Gastrocnemius medialis (tissue), 4 donors: ENCODE measurements at regions not wholly inside any gene's neighbourhood (a gene's known extent, or its start where the extent isn't known, plus 50 kb on each side); places are given as distances from the start of the nearest gene placed in this dataset.
"Not testable (repeated sequence)": the region's sequence is repeated elsewhere in the genome, so short reads cannot be mapped to it uniquely, and the experiment has no call there.

ENCODE experiments used
- CTCF ChIP-seq, 5 experiments: fragments of 450-650 bp in 3 of 5; fragments of 200-600 bp in 2 of 5; sonication (generic) in 2 of 5; IDR thresholded peaks in 4 of 5; conservative IDR thresholded peaks in 1 of 5; 1 replicate in 4 of 5; 2 replicates in 1 of 5; pipeline ENCODE4 v1.5.1; 2016 to 2019; ENCODE audit warnings: antibody characterized with exemption in 5 of 5, mild to moderate bottlenecking in 3 of 5, moderate library complexity in 3 of 5
- POLR2A ChIP-seq, 2 donors: fragments of 450-650 bp; IDR thresholded peaks; one replicate each; pipeline ENCODE4 v1.6.1; 2017; ENCODE audit warnings: antibody characterized with exemption in 2 of 2, mild to moderate bottlenecking in 2 of 2, moderate library complexity in 2 of 2

DNA sequence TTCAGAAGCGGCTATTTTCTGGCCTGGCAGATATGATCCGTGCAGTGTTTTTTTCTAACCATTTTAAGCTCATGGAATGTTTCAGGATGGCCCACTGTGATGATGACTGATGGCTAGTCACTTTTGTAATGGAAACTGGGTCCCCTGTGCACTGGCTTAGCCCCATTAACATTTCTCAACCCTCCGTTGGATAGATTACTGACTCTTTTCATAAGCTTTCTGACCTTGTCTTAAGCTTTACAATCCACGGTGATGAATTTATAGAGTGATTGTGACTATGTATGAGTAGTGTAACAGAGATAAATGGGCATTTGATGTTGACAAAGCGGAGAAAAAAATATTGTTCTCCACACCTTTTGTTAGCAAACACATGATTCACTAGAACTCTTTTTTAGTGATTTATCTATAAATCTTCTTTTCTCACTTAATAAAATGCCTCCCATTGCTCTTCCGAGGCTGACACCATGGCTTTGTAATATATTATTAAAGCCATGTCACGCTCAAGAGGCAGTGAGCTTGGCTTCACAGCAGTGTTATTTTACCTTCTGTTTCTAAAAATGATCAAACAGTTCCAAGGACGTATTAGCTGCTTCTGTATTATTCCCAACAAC, 221.0 kb upstream of the LINC00305 start:
- TF ChIP-seq CTCF (IDR thresholded peaks at IDR 0.05 in 4 of 5, conservative IDR thresholded peaks at IDR 0.05 in 1 of 5); POLR2A (IDR thresholded peaks at IDR 0.05): not testable (repeated sequence)
